ENCODE measurements at regions not wholly inside any gene's neighbourhood (a gene's known extent, or its start where the extent isn't known, plus 50 kb on each side); places are given as distances from the start of the nearest gene placed in this dataset.
"Not testable (repeated sequence)": the region's sequence is repeated elsewhere in the genome, so short reads cannot be mapped to it uniquely, and the experiment has no call there.

- DNase-seq (ENCODE audit: low spot score): no peak
Measured at GRCh38 chrX:120753413-120754251, 122.0 kb downstream of the CT47B1 start.

GRCh38 chrX:120752431-120753082 lies 122.7 kb upstream of the C1GALT1C1 start:
- DNase-seq (ENCODE audit: low spot score): no peak

- DNase-seq (ENCODE audit: low spot score): no peak
Measured at GRCh38 chrX:120751683-120752082, 121.8 kb upstream of the C1GALT1C1 start.

GRCh38 chrX:120750381-120750780 lies 120.5 kb upstream of the C1GALT1C1 start:
- DNase-seq (ENCODE audit: low spot score): no peak

- DNase-seq (ENCODE audit: low spot score): no peak
Measured at GRCh38 chrX:120749141-120749846, 119.4 kb upstream of the C1GALT1C1 start.

GRCh38 chrX:120746153-120746552 lies 116.3 kb upstream of the C1GALT1C1 start:
- DNase-seq (ENCODE audit: low spot score): no peak

GRCh38 chrX:120742946-120743665 lies 113.3 kb upstream of the C1GALT1C1 start:
- DNase-seq (ENCODE audit: low spot score): no peak

- no peak for DNase-seq (ENCODE audit: low spot score)
Measured at GRCh38 chrX:120741452-120741851, 111.6 kb upstream of the C1GALT1C1 start.

GRCh38 chrX:120740072-120740471 lies 110.2 kb upstream of the C1GALT1C1 start:
- no peak for DNase-seq (ENCODE audit: low spot score)

GRCh38 chrX:120739300-120739699 lies 109.4 kb upstream of the C1GALT1C1 start:
- no peak for DNase-seq (ENCODE audit: low spot score)

GRCh38 chrX:120736989-120737388 lies 107.1 kb upstream of the C1GALT1C1 start:
- DNase-seq (ENCODE audit: low spot score): no peak

- no peak for DNase-seq (ENCODE audit: low spot score)
Measured at GRCh38 chrX:120735966-120736365, 106.1 kb upstream of the C1GALT1C1 start.

- DNase-seq (ENCODE audit: low spot score): no peak
Measured at GRCh38 chrX:120732879-120733278, 103.0 kb upstream of the C1GALT1C1 start.

- DNase-seq (ENCODE audit: low spot score): no peak
Measured at GRCh38 chrX:120732461-120732860, 102.6 kb upstream of the C1GALT1C1 start.

- DNase-seq (ENCODE audit: low spot score): no peak
Measured at GRCh38 chrX:120731386-120731785, 101.5 kb upstream of the C1GALT1C1 start.

- not testable (repeated sequence) for DNase-seq (ENCODE audit: low spot score)
Measured at GRCh38 chrX:120729506-120730255, 99.8 kb upstream of the C1GALT1C1 start.

GRCh38 chrX:120727911-120728310 lies 98.1 kb upstream of the C1GALT1C1 start:
- no peak for DNase-seq (ENCODE audit: low spot score)

GRCh38 chrX:120727452-120727851 lies 97.6 kb upstream of the C1GALT1C1 start:
- DNase-seq (ENCODE audit: low spot score): no peak

- DNase-seq (ENCODE audit: low spot score): no peak
Measured at GRCh38 chrX:120726294-120726693, 96.4 kb upstream of the C1GALT1C1 start.

- DNase-seq (ENCODE audit: low spot score): no peak
Measured at GRCh38 chrX:120725874-120726273, 96.0 kb upstream of the C1GALT1C1 start.

GRCh38 chrX:120719622-120720021 lies 89.8 kb upstream of the C1GALT1C1 start:
- no peak for DNase-seq (ENCODE audit: low spot score)

Measured in D341Med (cell line).